K562 (cell line): ENCODE measurements at regions not wholly inside any gene's neighbourhood (a gene's known extent, or its start where the extent isn't known, plus 50 kb on each side); places are given as distances from the start of the nearest gene placed in this dataset.

Experiments used
- GABPB1 ChIP-seq: sonication (generic); formaldehyde crosslinking; IDR thresholded peaks from 2 replicates; pipeline ENCODE4 v1.8.0; 2022; ENCODE audit warnings: mild to moderate bottlenecking, missing genetic modification reagents
- RBBP5 ChIP-seq: fragments of 200-600 bp; sonication (generic); IDR thresholded peaks from 2 replicates; pipeline ENCODE4 v1.6.1; 2012; ENCODE audit warnings: borderline replicate concordance, mild to moderate bottlenecking, low read length, control low read depth, inconsistent platforms; ENCODE audit not compliant: insufficient read depth, poor library complexity, severe bottlenecking
- TF ChIP-seq, protein P1 (sequence below): sonication (generic); formaldehyde crosslinking; IDR thresholded peaks from 2 replicates; pipeline ENCODE4 v1.9.0; 2022; ENCODE audit warnings: mild to moderate bottlenecking, missing genetic modification reagents
- TF ChIP-seq, protein P2 (sequence below): fragments of 250-450 bp; sonication (Bioruptor Pico); IDR thresholded peaks from 2 replicates; pipeline ENCODE4 v1.8.0; 2022; ENCODE audit warnings: moderate library complexity, mild to moderate bottlenecking, inconsistent platforms

DNA sequence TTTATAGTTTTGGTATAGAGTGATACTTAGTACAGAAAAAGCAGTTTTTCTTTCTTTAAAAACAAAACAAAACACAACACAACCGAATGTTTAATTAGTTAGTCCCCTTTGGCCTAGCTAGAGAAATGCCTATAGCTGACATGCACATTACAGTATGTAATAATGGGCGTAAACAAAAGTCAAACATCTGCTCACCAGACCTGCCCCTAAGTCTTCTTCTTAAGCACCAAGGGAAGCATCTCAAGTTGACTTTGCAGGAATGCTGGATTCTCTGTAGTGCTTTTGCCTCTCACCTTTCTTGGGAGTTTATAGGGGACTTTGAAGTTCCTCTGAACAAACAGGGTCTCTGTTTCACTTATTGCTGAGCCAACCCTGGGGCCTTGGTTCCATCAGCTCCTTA lies 143.7 kb downstream of the TM2D1 start:
- TF ChIP-seq, protein P1, sequence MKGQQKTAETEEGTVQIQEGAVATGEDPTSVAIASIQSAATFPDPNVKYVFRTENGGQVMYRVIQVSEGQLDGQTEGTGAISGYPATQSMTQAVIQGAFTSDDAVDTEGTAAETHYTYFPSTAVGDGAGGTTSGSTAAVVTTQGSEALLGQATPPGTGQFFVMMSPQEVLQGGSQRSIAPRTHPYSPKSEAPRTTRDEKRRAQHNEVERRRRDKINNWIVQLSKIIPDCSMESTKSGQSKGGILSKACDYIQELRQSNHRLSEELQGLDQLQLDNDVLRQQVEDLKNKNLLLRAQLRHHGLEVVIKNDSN (CRISPR knock-in tag), result no peak
- TF ChIP-seq GABPB1, result no peak
- TF ChIP-seq, protein P2, sequence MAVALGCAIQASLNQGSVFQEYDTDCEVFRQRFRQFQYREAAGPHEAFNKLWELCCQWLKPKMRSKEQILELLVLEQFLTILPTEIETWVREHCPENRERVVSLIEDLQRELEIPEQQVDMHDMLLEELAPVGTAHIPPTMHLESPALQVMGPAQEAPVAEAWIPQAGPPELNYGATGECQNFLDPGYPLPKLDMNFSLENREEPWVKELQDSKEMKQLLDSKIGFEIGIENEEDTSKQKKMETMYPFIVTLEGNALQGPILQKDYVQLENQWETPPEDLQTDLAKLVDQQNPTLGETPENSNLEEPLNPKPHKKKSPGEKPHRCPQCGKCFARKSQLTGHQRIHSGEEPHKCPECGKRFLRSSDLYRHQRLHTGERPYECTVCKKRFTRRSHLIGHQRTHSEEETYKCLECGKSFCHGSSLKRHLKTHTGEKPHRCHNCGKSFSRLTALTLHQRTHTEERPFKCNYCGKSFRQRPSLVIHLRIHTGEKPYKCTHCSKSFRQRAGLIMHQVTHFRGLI, result no peak
- no peak for TF ChIP-seq RBBP5
